Cardiac muscle cell (in vitro differentiated cells and primary cell): ENCODE measurements at regions not wholly inside any gene's neighbourhood (a gene's known extent, or its start where the extent isn't known, plus 50 kb on each side); places are given as distances from the start of the nearest gene placed in this dataset.

Experiments used
- DNase-seq, 2 donors: peaks; one replicate each; pipeline versions ENCODE4 v3.0.0 to v3.0.0-alpha.2; 2010 to 2017; ENCODE audit warnings: low read depth in 1 of 2, low spot score in 1 of 2
- H3K27ac ChIP-seq: fragments of 200-600 bp; sonication (generic); 2 replicates; pipeline ENCODE4 v1.5.1; 2016
- H3K27me3 ChIP-seq: fragments of 200-600 bp; sonication (generic); 2 replicates; pipeline ENCODE4 v1.6.0; 2016; ENCODE audit warnings: control low read depth
- H3K36me3 ChIP-seq: fragments of 200-600 bp; sonication (generic); 2 replicates; pipeline ENCODE4 v1.5.1; 2016; ENCODE audit warnings: control low read depth
- H3K4me1 ChIP-seq: fragments of 200-600 bp; sonication (generic); 2 replicates; pipeline ENCODE4 v1.8.1; 2017; ENCODE audit warnings: low read depth, mild to moderate bottlenecking, mixed run types
- H3K4me3 ChIP-seq: fragments of 200-600 bp; sonication (generic); 2 replicates; pipeline ENCODE4 v1.5.1; 2016; ENCODE audit warnings: mild to moderate bottlenecking
- H3K9me3 ChIP-seq: fragments of 200-600 bp; sonication (generic); 2 replicates; pipeline ENCODE4 v1.5.1; 2017; ENCODE audit warnings: low read depth, mild to moderate bottlenecking, control low read depth
- TF ChIP-seq, protein P1 (sequence below): IDR thresholded peaks from 2 replicates; pipeline ENCODE4 v1.5.1; 2012; ENCODE audit warnings: low read depth, mild to moderate bottlenecking, low read length

DNA sequence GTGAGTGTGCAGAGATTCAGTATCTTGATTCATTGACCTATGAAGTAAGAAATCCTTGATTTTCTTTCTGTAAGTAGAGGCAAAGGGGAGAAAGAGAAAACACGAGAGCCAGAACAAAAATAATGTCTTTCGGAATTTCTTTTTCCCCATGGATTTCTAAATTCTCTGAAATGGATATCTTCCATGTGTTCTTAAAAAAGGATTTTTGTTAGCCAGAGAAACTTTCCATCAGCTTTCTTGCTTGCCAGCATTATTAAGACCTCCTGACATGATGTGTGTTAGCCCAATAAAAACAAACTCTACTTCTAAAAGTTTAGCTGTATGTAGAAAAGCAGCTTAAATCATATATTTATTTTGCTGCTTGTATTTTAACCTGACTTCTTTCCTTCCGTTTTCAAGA lies 122.3 kb upstream of the AADACL2 start:
- Histone ChIP-seq H3K9me3 (no peaks in the 10 kb centered on the region), H3K27me3 (no peaks in the 10 kb centered on the region), H3K4me3 (no peak overlapping the region), H3K4me1 (no peaks in the 10 kb centered on the region), H3K36me3 (no peaks in the 10 kb centered on the region), H3K27ac (no peak overlapping the region)
- no peak for DNase-seq
- TF ChIP-seq, protein P1, sequence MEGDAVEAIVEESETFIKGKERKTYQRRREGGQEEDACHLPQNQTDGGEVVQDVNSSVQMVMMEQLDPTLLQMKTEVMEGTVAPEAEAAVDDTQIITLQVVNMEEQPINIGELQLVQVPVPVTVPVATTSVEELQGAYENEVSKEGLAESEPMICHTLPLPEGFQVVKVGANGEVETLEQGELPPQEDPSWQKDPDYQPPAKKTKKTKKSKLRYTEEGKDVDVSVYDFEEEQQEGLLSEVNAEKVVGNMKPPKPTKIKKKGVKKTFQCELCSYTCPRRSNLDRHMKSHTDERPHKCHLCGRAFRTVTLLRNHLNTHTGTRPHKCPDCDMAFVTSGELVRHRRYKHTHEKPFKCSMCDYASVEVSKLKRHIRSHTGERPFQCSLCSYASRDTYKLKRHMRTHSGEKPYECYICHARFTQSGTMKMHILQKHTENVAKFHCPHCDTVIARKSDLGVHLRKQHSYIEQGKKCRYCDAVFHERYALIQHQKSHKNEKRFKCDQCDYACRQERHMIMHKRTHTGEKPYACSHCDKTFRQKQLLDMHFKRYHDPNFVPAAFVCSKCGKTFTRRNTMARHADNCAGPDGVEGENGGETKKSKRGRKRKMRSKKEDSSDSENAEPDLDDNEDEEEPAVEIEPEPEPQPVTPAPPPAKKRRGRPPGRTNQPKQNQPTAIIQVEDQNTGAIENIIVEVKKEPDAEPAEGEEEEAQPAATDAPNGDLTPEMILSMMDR, result no peak

GRCh38 chr3:151609491-151609890 lies 124.2 kb upstream of the AADACL2 start:
- Histone ChIP-seq H3K27me3 (no peaks in the 10 kb centered on the region), H3K4me1 (no peaks in the 10 kb centered on the region), H3K4me3 (no peak overlapping the region), H3K36me3 (no peaks in the 10 kb centered on the region), H3K27ac (no peak overlapping the region), H3K9me3 (no peaks in the 10 kb centered on the region)
- no peak for DNase-seq
- TF ChIP-seq, protein P1, result no peak

DNA sequence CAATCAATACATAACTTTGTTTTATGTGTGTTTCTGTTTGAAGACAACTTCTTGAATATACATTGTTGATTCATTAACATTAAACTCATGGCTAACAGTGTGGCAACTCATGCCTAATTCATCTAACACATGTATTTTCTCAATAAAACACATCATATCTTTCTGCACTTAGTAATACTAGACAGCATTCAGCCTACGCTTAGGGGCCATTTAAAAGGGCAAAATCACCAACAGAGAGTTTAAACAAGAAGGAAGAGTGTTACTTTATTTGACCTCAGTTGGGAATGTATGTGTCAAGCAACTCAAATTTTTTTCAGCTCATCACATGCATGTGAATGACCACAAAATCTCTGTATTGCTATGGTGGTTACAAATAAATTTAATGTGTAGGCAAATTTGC lies 128.8 kb upstream of the AADACL2 start:
- Histone ChIP-seq H3K27ac (no peak overlapping the region), H3K4me3 (no peak overlapping the region), H3K27me3 (no peaks in the 10 kb centered on the region), H3K36me3 (no peaks in the 10 kb centered on the region), H3K9me3 (no peaks in the 10 kb centered on the region), H3K4me1 (no peaks in the 10 kb centered on the region)
- TF ChIP-seq, protein P1, result no peak
- peak in 1 of 2 donors; percentile 13 for DNase-seq

- no peaks in the 10 kb centered on the region for H3K27me3 ChIP-seq
- H3K36me3 ChIP-seq, result no peaks in the 10 kb centered on the region
- H3K27ac ChIP-seq, result no peak overlapping the region
- no peaks in the 10 kb centered on the region for H3K9me3 ChIP-seq
- no peak overlapping the region for H3K4me3 ChIP-seq
- no peak for DNase-seq
- H3K4me1 ChIP-seq, result no peaks in the 10 kb centered on the region
- TF ChIP-seq, protein P1, result no peak
Observed at GRCh38 chr3:151600783-151601182, 132.9 kb upstream of the AADACL2 start.

GRCh38 chr3:151599103-151599672 lies 134.5 kb upstream of the AADACL2 start:
- Histone ChIP-seq H3K4me1 (no peaks in the 10 kb centered on the region), H3K27ac (no peak overlapping the region), H3K4me3 (no peak overlapping the region), H3K9me3 (no peaks in the 10 kb centered on the region), H3K27me3 (no peaks in the 10 kb centered on the region), H3K36me3 (no peaks in the 10 kb centered on the region)
- TF ChIP-seq, protein P1, result no peak
- no peak for DNase-seq

DNA sequence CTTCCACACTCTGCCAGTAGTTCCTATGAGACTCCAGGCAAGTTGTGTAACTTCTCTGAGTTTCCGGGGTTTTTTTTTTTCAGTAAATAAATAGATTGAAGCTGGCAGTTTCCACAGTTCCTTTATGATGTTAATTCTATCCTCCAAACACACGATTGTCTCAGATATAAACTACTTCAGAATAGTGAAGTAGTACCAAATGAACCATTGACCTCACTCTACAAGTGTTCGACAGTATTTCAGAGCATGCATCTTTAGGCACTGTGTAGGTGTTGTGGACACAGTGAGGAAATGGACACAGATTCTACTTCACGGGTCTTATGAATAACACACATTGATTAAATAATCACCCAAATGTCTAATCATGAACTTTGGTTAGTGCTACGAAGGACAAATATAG lies 136.1 kb upstream of the IGSF10 start:
- TF ChIP-seq, protein P1, result no peak
- H3K27me3 ChIP-seq, result no peaks in the 10 kb centered on the region
- no peak overlapping the region for H3K27ac ChIP-seq
- H3K9me3 ChIP-seq, result no peaks in the 10 kb centered on the region
- no peaks in the 10 kb centered on the region for H3K36me3 ChIP-seq
- H3K4me3 ChIP-seq, result no peak overlapping the region
- no peaks in the 10 kb centered on the region for H3K4me1 ChIP-seq
- no peak for DNase-seq
